Hematopoietic multipotent progenitor cell treated with erythropoietin and hydrocortisone succinate and interleukin-3 and kit ligand, for 6 days (in vitro differentiated cells): ENCODE measurements at regions not wholly inside any gene's neighbourhood (a gene's known extent, or its start where the extent isn't known, plus 50 kb on each side); places are given as distances from the start of the nearest gene placed in this dataset.
"Not testable (repeated sequence)": the region's sequence is repeated elsewhere in the genome, so short reads cannot be mapped to it uniquely, and the experiment has no call there.

ENCODE experiments used
- DNase-seq: peaks from one replicate; pipeline ENCODE4 v3.0.0-alpha.2; 2015

- DNase-seq: no peak
These were observed 243.1 kb downstream of the EN1 start for GRCh38 chr2:118604371-118604770.

GRCh38 chr2:118599141-118599540 is 248.3 kb downstream of the EN1 start:
- no peak for DNase-seq

GRCh38 chr2:118596620-118597019 is 250.8 kb downstream of the EN1 start:
- no peak for DNase-seq

GRCh38 chr2:118593257-118593656 is 254.2 kb downstream of the EN1 start:
- no peak for DNase-seq

GRCh38 chr2:118591223-118591622 is 256.2 kb downstream of the EN1 start:
- DNase-seq: no peak

GRCh38 chr2:118589721-118590120 is 257.7 kb downstream of the EN1 start:
- DNase-seq: no peak

- no peak for DNase-seq
These were observed 258.6 kb downstream of the EN1 start for GRCh38 chr2:118588850-118589249.

- DNase-seq: no peak
These were observed 261.1 kb downstream of the EN1 start for GRCh38 chr2:118586312-118586711.

GRCh38 chr2:118584877-118585276 is 262.6 kb downstream of the EN1 start:
- DNase-seq: no peak

- DNase-seq: no peak
These were observed 263.2 kb downstream of the EN1 start for GRCh38 chr2:118584062-118584749.

- no peak for DNase-seq
These were observed 265.4 kb downstream of the EN1 start for GRCh38 chr2:118582058-118582457.

GRCh38 chr2:118580651-118581050 is 266.8 kb downstream of the EN1 start:
- no peak for DNase-seq

- no peak for DNase-seq
These were observed 267.3 kb downstream of the EN1 start for GRCh38 chr2:118580107-118580506.

- DNase-seq: no peak
These were observed 270.2 kb downstream of the EN1 start for GRCh38 chr2:118577202-118577601.

GRCh38 chr2:118576109-118576855 is 271.2 kb downstream of the EN1 start:
- no peak for DNase-seq

- DNase-seq: not testable (repeated sequence)
These were observed 275.1 kb downstream of the EN1 start for GRCh38 chr2:118572380-118572779.

GRCh38 chr2:118569876-118570535 is 277.4 kb downstream of the EN1 start:
- no peak for DNase-seq

GRCh38 chr2:118568700-118569099 is 278.7 kb downstream of the EN1 start:
- DNase-seq: no peak

GRCh38 chr2:118565786-118566540 is 281.5 kb downstream of the EN1 start:
- DNase-seq: no peak

GRCh38 chr2:118565301-118565700 is 282.1 kb downstream of the EN1 start:
- no peak for DNase-seq

- DNase-seq: no peak
These were observed 285.3 kb downstream of the EN1 start for GRCh38 chr2:118562144-118562543.

GRCh38 chr2:118558846-118559245 is 288.6 kb downstream of the EN1 start:
- no peak for DNase-seq

- no peak for DNase-seq
These were observed 289.7 kb downstream of the EN1 start for GRCh38 chr2:118557791-118558190.
